H1 (cell line): ENCODE measurements at regions not wholly inside any gene's neighbourhood (a gene's known extent, or its start where the extent isn't known, plus 50 kb on each side); places are given as distances from the start of the nearest gene placed in this dataset.

Experiments used
- CTCF ChIA-PET: fragments of 300-600 bp; sonication (Branson Sonifier 250); formaldehyde crosslinking; loops from one replicate; lab custom pipeline; 2021; ENCODE audit not compliant: partially characterized antibody; lab: Charles Lee
- POLR2A ChIA-PET: fragments of 300-600 bp; sonication (Branson Sonifier 250); formaldehyde crosslinking; loops from one replicate; lab custom pipeline; 2021; ENCODE audit warnings: inconsistent platforms; ENCODE audit not compliant: partially characterized antibody; lab: Charles Lee
- DNase-seq, 2 experiments: peaks; one replicate each; pipeline versions ENCODE4 v3.0.0 to v3.0.0-alpha.2; 2010 to 2022; ENCODE audit warnings: low spot score in 2 of 2, low read depth in 1 of 2, mixed read lengths in 1 of 2
- FAIRE-seq: peaks from 2 replicates; lab custom pipeline; 2011; peaks lifted over from hg19 to GRCh38; lab: Jason Lieb, UNC
- H2AFZ ChIP-seq: 2 replicates; pipeline ENCODE4 v1.8.1; 2012; ENCODE audit warnings: low read length, inconsistent platforms
- H2AK5ac ChIP-seq: 2 replicates; pipeline ENCODE4 v1.6.1; 2013; ENCODE audit warnings: low read depth, low read length
- H2BK120ac ChIP-seq: replicated peaks from 2 replicates; pipeline ENCODE3; 2013; ENCODE audit warnings: low read depth, low read length, inconsistent platforms
- H2BK12ac ChIP-seq: 2 replicates; pipeline ENCODE4 v1.6.1; 2013; ENCODE audit warnings: low read depth, low read length
- H2BK15ac ChIP-seq: 2 replicates; pipeline ENCODE4 v1.6.1; 2013; ENCODE audit warnings: low read length
- H2BK20ac ChIP-seq: 2 replicates; pipeline ENCODE4 v1.6.1; 2013; ENCODE audit warnings: low read length
- H2BK5ac ChIP-seq: 2 replicates; pipeline ENCODE4 v1.6.1; 2013; ENCODE audit warnings: low read depth, low read length
- H3K14ac ChIP-seq: 2 replicates; pipeline ENCODE4 v1.6.1; 2013; ENCODE audit warnings: inconsistent platforms; ENCODE audit not compliant: insufficient read length
- H3K18ac ChIP-seq: 2 replicates; pipeline ENCODE4 v1.6.1; 2013; ENCODE audit warnings: low read length; ENCODE audit errors: extremely low read depth
- H3K23ac ChIP-seq: 2 replicates; pipeline ENCODE4 v1.6.1; 2013; ENCODE audit warnings: inconsistent platforms; ENCODE audit not compliant: insufficient read length
- H3K23me2 ChIP-seq: 2 replicates; pipeline ENCODE4 v1.6.1; 2013; ENCODE audit warnings: low read depth, low read length
- H3K27ac ChIP-seq: 2 replicates; pipeline ENCODE4 v1.6.1; 2011; ENCODE audit warnings: low read depth, low read length, inconsistent platforms
- H3K27me3 ChIP-seq, 4 experiments: replicated peaks in 1 of 4; 1 replicate in 1 of 4; 2 replicates in 3 of 4; pipeline versions ENCODE4 v1.6.1 to v1.8.1; 2011 to 2013; ENCODE audit warnings: low read length in 3 of 4, mild to moderate bottlenecking in 3 of 4, inconsistent platforms in 2 of 4, mixed read lengths in 2 of 4, moderate library complexity in 1 of 4; ENCODE audit not compliant: control insufficient read depth in 3 of 4, insufficient read depth in 3 of 4; ENCODE audit errors: extremely low read depth in 1 of 4
- H3K36me3 ChIP-seq, 4 experiments: 2 replicates each; pipeline versions ENCODE4 v1.6.1 to v1.8.1; 2011 to 2013; ENCODE audit warnings: mild to moderate bottlenecking in 4 of 4, low read length in 3 of 4, moderate library complexity in 2 of 4, control low read depth in 1 of 4, inconsistent platforms in 1 of 4; ENCODE audit not compliant: insufficient read depth in 4 of 4, control insufficient read depth in 2 of 4
- H3K4ac ChIP-seq: replicated peaks from 2 replicates; pipeline ENCODE3; 2013; ENCODE audit warnings: low read length, low read depth, mixed read lengths, inconsistent platforms; ENCODE audit not compliant: insufficient read length
- H3K4me1 ChIP-seq, 4 experiments: replicated peaks in 1 of 4; 1 replicate in 1 of 4; 2 replicates in 3 of 4; pipeline versions ENCODE4 v1.6.1 to v1.8.1; 2011 to 2013; ENCODE audit warnings: low read length in 3 of 4, inconsistent platforms in 2 of 4, mixed read lengths in 1 of 4; ENCODE audit not compliant: insufficient read depth in 4 of 4, control insufficient read depth in 3 of 4
- H3K4me2 ChIP-seq, 2 experiments: 2 replicates each; pipeline versions ENCODE4 v1.6.1 to v1.8.1; 2011 to 2013; ENCODE audit warnings: low read depth in 2 of 2, low read length in 2 of 2, control low read depth in 1 of 2, inconsistent platforms in 1 of 2, mild to moderate bottlenecking in 1 of 2; ENCODE audit not compliant: insufficient read depth in 1 of 2
- H3K4me3 ChIP-seq, 4 experiments: fragments of 200-600, 300-600 bp in 1 of 4; sonication (generic), shearing (Covaris generic), sonication (Bioruptor Twin) in 1 of 4; 2 replicates each; pipeline versions ENCODE4 v1.5.1 to v1.8.1; 2011 to 2016; ENCODE audit warnings: low read length in 4 of 4, low read depth in 3 of 4, control low read depth in 2 of 4, inconsistent platforms in 2 of 4, mild to moderate bottlenecking in 2 of 4, mixed read lengths in 1 of 4, moderate library complexity in 1 of 4; ENCODE audit not compliant: insufficient read depth in 2 of 4; ENCODE audit errors: extremely low read depth in 1 of 4
- H3K56ac ChIP-seq: replicated peaks from 2 replicates; pipeline ENCODE3; 2013; ENCODE audit warnings: low read depth, mild to moderate bottlenecking, mixed read lengths, low read length, inconsistent platforms; ENCODE audit not compliant: insufficient read length
- H3K79me1 ChIP-seq: 2 replicates; pipeline ENCODE4 v1.6.1; 2013; ENCODE audit warnings: low read depth, low read length, control low read depth
- H3K79me2 ChIP-seq, 2 experiments: 2 replicates each; pipeline versions ENCODE4 v1.6.1 to v1.8.1; 2012 to 2013; ENCODE audit warnings: low read length in 2 of 2, mild to moderate bottlenecking in 2 of 2, inconsistent platforms in 1 of 2; ENCODE audit not compliant: insufficient read depth in 2 of 2, control insufficient read depth in 1 of 2
- H3K9ac ChIP-seq, 4 experiments: replicated peaks in 1 of 4; 1 replicate in 1 of 4; 2 replicates in 3 of 4; pipeline versions ENCODE4 v1.6.1 to v1.8.1; 2011 to 2013; ENCODE audit warnings: low read depth in 3 of 4, low read length in 3 of 4, control low read depth in 2 of 4, mild to moderate bottlenecking in 2 of 4, moderate library complexity in 2 of 4, inconsistent platforms in 1 of 4; ENCODE audit errors: extremely low read depth in 1 of 4
- H3K9me3 ChIP-seq, 2 experiments: 2 replicates each; pipeline versions ENCODE4 v1.6.1 to v1.8.1; 2012 to 2013; ENCODE audit warnings: mild to moderate bottlenecking in 2 of 2, moderate library complexity in 2 of 2, control low read depth in 1 of 2, inconsistent platforms in 1 of 2, low read depth in 1 of 2, low read length in 1 of 2, mixed read lengths in 1 of 2; ENCODE audit not compliant: insufficient read depth in 2 of 2
- H4K20me1 ChIP-seq, 2 experiments: replicated peaks in 1 of 2; 2 replicates each; pipeline versions ENCODE3 to v1.8.1; 2011 to 2013; ENCODE audit warnings: inconsistent platforms in 2 of 2, low read length in 2 of 2, mild to moderate bottlenecking in 1 of 2; ENCODE audit not compliant: insufficient read depth in 2 of 2, control insufficient read depth in 1 of 2
- H4K5ac ChIP-seq: 2 replicates; pipeline ENCODE4 v1.6.1; 2013; ENCODE audit warnings: low read length, low read depth, mixed read lengths, inconsistent platforms; ENCODE audit not compliant: insufficient read length
- H4K8ac ChIP-seq: 2 replicates; pipeline ENCODE4 v1.8.0; 2013; ENCODE audit warnings: mild to moderate bottlenecking, moderate library complexity, low read length, inconsistent platforms; ENCODE audit not compliant: insufficient read depth; ENCODE audit errors: extremely low read depth
- H4K91ac ChIP-seq: replicated peaks from 2 replicates; pipeline ENCODE3; 2013; ENCODE audit warnings: low read length, mixed read lengths, inconsistent platforms; ENCODE audit not compliant: insufficient read length
- GABPA ChIP-seq: IDR thresholded peaks from 2 replicates; pipeline ENCODE4 v1.6.1; 2011; ENCODE audit warnings: mild to moderate bottlenecking, low read length, moderate library complexity, borderline replicate concordance; ENCODE audit not compliant: insufficient read depth
- GTF2F1 ChIP-seq: IDR thresholded peaks from 2 replicates; pipeline ENCODE4 v1.6.1; 2012; ENCODE audit warnings: low read depth, low read length, improper control_type of control experiment, borderline replicate concordance
- HDAC6 ChIP-seq: IDR thresholded peaks from one replicate; pipeline ENCODE4 v1.7.1; 2012; ENCODE audit warnings: low read depth, mild to moderate bottlenecking, inconsistent platforms, low read length, moderate library complexity
- JUND ChIP-seq: IDR thresholded peaks from 2 replicates; pipeline ENCODE4 v1.6.1; 2011; ENCODE audit warnings: mild to moderate bottlenecking, improper control_type of control experiment, low read length
- KDM5A ChIP-seq: fragments of 200-600 bp; IDR thresholded peaks from 2 replicates; pipeline ENCODE4 v1.7.1; 2012; ENCODE audit warnings: mild to moderate bottlenecking, low read length, inconsistent platforms, mixed read lengths
- NRF1 ChIP-seq: IDR thresholded peaks from 2 replicates; pipeline ENCODE4 v1.6.1; 2011; ENCODE audit warnings: mild to moderate bottlenecking, low read depth, low read length, improper control_type of control experiment
- PHF8 ChIP-seq: fragments of 200-600 bp; sonication (generic); conservative IDR thresholded peaks from 2 replicates; pipeline ENCODE4 v1.7.1; 2012; ENCODE audit warnings: low read depth, mild to moderate bottlenecking, inconsistent platforms, low read length, moderate library complexity
- POLR2A ChIP-seq, 2 experiments: IDR thresholded peaks; 1 replicate in 1 of 2; 2 replicates in 1 of 2; pipeline ENCODE4 v1.6.1; 2011; ENCODE audit warnings: low read depth in 2 of 2, low read length in 2 of 2, mild to moderate bottlenecking in 2 of 2; ENCODE audit errors: control extremely low read depth in 1 of 2
- RFX5 ChIP-seq: IDR thresholded peaks from 2 replicates; pipeline ENCODE4 v1.6.1; 2011; ENCODE audit warnings: low read depth, low read length, improper control_type of control experiment, borderline replicate concordance
- RXRA ChIP-seq: IDR thresholded peaks from 2 replicates; pipeline ENCODE4 v1.6.1; 2011; ENCODE audit warnings: low read depth, mild to moderate bottlenecking, low read length, moderate library complexity; ENCODE audit not compliant: insufficient read depth
- SIRT6 ChIP-seq: IDR thresholded peaks from one replicate; pipeline ENCODE4 v1.7.1; 2012; ENCODE audit warnings: low read length, inconsistent platforms
- SIX5 ChIP-seq: IDR thresholded peaks from 2 replicates; pipeline ENCODE4 v1.6.1; 2011; ENCODE audit warnings: mild to moderate bottlenecking, low read depth, low read length
- SUZ12 ChIP-seq: fragments of 200-600 bp; sonication (generic); IDR thresholded peaks from 2 replicates; pipeline ENCODE4 v1.6.1; 2012; ENCODE audit warnings: mild to moderate bottlenecking, inconsistent platforms, low read length, moderate library complexity, mixed read lengths
- TAF1 ChIP-seq: IDR thresholded peaks from 2 replicates; pipeline ENCODE4 v1.6.1; 2011; ENCODE audit warnings: mild to moderate bottlenecking, low read depth, low read length
- TBP ChIP-seq: IDR thresholded peaks from 2 replicates; pipeline ENCODE4 v1.6.1; 2011; ENCODE audit warnings: low read depth, low read length, improper control_type of control experiment
- TEAD4 ChIP-seq: IDR thresholded peaks from 2 replicates; pipeline ENCODE4 v1.6.1; 2012; ENCODE audit warnings: low read depth, low read length, inconsistent platforms, mixed read lengths
- WGBS, 2 experiments: shearing (Covaris generic) in 1 of 2; methylation state at CpG; one replicate each; pipeline versions ENCODE4 v1.1.6 to v1.1.7; 2013 to 2015; ENCODE audit warnings: low lambda C conversion rate in 2 of 2, mixed read lengths in 2 of 2, inconsistent platforms in 1 of 2, low coverage in 1 of 2, missing lambda C conversion rate in 1 of 2; ENCODE audit not compliant: insufficient replicate concordance in 2 of 2, insufficient coverage in 1 of 2, insufficient read length in 1 of 2; ENCODE audit errors: extremely low coverage in 1 of 2, missing lambda C conversion rate in 1 of 2; 5-methylcytosine and 5-hydroxymethylcytosine counted together

GRCh38 chr4:17030543-17030942 is 132.1 kb upstream of the LDB2 start:
- Histone ChIP-seq H2BK120ac (no peak overlapping the region), H3K79me2 (no peaks in the 10 kb centered on the region), H2AK5ac (no peak overlapping the region), H3K4ac (no peak overlapping the region), H3K14ac (no peak overlapping the region), H2BK12ac (no peak overlapping the region), H4K91ac (no peak overlapping the region), H3K4me2 (no peak overlapping the region), H3K23me2 (peaks cover 2% of the 10 kb centered on the region; the same call in 1 of the 2 replicates), H2BK20ac (0 out of 2 replicates have a peak overlapping the region, but pooled peaks have one; percentile 9), H3K27ac (no peak overlapping the region), H3K36me3 (no peaks in the 10 kb centered on the region), H3K9ac (no peak overlapping the region), H2BK15ac (no peak overlapping the region), H2BK5ac (no peak overlapping the region), H3K4me3 (no peak overlapping the region), H3K27me3 (no peaks in the 10 kb centered on the region), H2AFZ (no peak overlapping the region), H3K23ac (no peak overlapping the region), H4K8ac (no peak overlapping the region), H3K79me1 (no peaks in the 10 kb centered on the region), H3K9me3 (no peaks in the 10 kb centered on the region), H3K4me1 (peaks cover 2 to 12% (median 6%) of the 10 kb centered on the region in 4 experiments; a peak in 5 of 7 replicates), H3K56ac (no peak overlapping the region), H4K5ac (no peak overlapping the region), H4K20me1 (no peaks in the 10 kb centered on the region), H3K18ac (no peak overlapping the region)
- ChIA-PET POLR2A (no interaction called here), CTCF (interaction anchor here (1.2 to 1.9 kb wide), 2 partner anchors 8 to 263 kb away, joined by 3 to 5 read pairs; no protein-coding TSS in a partner anchor)
- 91% methylated on average over 1 of the region's 1 CpG; no CpG with 5 or more reads in 1 of the 2 experiments for WGBS, 2 experiments
- FAIRE-seq (no peak), DNase-seq (no peak)
- no peak for TF ChIP-seq RXRA
- no peak for TF ChIP-seq NRF1
- no peak for TF ChIP-seq TEAD4
- TF ChIP-seq RFX5: no peak
- no peak for TF ChIP-seq SUZ12
- TF ChIP-seq SIRT6: no peak
- TF ChIP-seq PHF8: no peak
- no peak for TF ChIP-seq POLR2A (IDR thresholded peaks at IDR 0.05; ENCODE audit: control extremely low read depth in 1 of 2, low read depth in 2 of 2, low read length in 2 of 2)
- TF ChIP-seq GABPA: no peak
- TF ChIP-seq TBP: no peak
- no peak for TF ChIP-seq TAF1
- no peak for TF ChIP-seq GTF2F1
- TF ChIP-seq HDAC6: no peak
- TF ChIP-seq JUND: no peak
- no peak for TF ChIP-seq KDM5A
- TF ChIP-seq SIX5: no peak
